ENCODE measurements at regions not wholly inside any gene's neighbourhood (a gene's known extent, or its start where the extent isn't known, plus 50 kb on each side); places are given as distances from the start of the nearest gene placed in this dataset.

DNA sequence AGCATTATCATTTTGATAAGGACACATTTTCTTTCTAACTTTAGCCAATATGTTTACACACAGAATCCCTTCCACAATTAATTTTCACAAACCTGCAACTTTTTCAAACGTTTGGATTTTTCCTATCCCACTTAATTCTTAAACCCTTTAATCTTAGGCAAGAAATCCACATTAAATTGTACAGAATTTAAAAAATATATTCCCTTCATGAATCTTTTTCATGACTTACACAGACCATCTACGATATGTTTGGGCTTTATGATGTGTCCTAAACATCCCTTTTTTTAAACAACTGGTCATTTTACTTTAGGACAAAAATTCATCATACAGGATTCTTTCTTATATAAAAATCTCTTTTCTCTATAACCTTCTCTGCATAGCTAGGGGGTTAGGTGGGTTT lies 241.5 kb upstream of the CNTNAP4 start:
- Histone ChIP-seq H3K27me3 (replicated peaks) (no peaks in the 10 kb centered on the region), H3K27ac (no peak overlapping the region), H3K36me3 (replicated peaks) (no peaks in the 10 kb centered on the region), H3K4me3 (ENCODE audit: low read depth, low read length) (no peak overlapping the region)
- TF ChIP-seq, protein P1, sequence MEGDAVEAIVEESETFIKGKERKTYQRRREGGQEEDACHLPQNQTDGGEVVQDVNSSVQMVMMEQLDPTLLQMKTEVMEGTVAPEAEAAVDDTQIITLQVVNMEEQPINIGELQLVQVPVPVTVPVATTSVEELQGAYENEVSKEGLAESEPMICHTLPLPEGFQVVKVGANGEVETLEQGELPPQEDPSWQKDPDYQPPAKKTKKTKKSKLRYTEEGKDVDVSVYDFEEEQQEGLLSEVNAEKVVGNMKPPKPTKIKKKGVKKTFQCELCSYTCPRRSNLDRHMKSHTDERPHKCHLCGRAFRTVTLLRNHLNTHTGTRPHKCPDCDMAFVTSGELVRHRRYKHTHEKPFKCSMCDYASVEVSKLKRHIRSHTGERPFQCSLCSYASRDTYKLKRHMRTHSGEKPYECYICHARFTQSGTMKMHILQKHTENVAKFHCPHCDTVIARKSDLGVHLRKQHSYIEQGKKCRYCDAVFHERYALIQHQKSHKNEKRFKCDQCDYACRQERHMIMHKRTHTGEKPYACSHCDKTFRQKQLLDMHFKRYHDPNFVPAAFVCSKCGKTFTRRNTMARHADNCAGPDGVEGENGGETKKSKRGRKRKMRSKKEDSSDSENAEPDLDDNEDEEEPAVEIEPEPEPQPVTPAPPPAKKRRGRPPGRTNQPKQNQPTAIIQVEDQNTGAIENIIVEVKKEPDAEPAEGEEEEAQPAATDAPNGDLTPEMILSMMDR (IDR thresholded peaks at IDR 0.05; ENCODE audit: low read depth, low read length, missing control alignments), result no peak
- DNase-seq, result no peak
- in situ Hi-C loops (cut with HindIII; ENCODE audit: low pct_ligation_motif_present, low sequenced_read_pairs), result no loop called here

DNA sequence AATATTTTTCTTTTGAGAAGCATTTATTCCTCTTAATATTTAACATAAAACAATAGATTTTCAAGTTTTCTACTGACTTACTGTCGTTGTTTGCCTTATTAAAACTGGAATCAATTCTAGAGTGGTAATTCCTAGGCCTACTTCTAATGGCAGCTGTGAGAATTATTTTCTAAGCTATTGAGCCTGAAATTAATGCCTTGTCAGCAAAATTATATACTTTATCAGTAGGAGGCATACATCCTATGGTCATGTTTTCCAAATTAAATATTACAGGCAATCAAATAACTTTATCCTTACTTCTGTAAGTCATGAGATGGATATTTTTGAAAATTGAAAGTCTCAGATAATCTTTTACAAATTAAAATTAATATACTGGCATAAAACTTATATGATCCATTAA lies 239.1 kb upstream of the CNTNAP4 start:
- no peak for DNase-seq
- Histone ChIP-seq H3K27me3 (replicated peaks) (no peaks in the 10 kb centered on the region), H3K4me3 (ENCODE audit: low read depth, low read length) (no peak overlapping the region), H3K27ac (no peak overlapping the region), H3K36me3 (replicated peaks) (no peaks in the 10 kb centered on the region)
- TF ChIP-seq, protein P1 (IDR thresholded peaks at IDR 0.05; ENCODE audit: low read depth, low read length, missing control alignments), result no peak
- in situ Hi-C loops (cut with HindIII; ENCODE audit: low pct_ligation_motif_present, low sequenced_read_pairs), result no loop called here

DNA sequence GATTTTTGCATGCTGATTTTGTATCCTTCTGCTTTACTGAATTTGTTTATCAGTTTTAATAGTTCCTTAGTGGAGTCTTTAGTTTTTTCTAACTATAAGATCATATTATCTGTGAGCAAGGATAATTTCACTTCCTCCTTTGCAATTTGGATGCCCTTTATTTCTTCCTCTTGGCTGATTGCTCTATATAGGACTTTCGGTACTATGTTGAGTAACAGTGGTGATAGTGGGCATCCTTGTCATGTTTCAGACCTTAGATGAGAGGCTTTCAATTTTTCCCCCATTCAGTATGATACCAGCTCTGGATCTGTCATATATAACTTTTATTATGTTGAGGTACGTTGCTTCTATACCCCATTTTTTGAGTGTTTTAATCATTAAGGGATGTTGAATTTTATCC lies 224.5 kb upstream of the CNTNAP4 start:
- in situ Hi-C loops (cut with HindIII; ENCODE audit: low pct_ligation_motif_present, low sequenced_read_pairs), result no loop called here
- DNase-seq, result no peak
- no peak overlapping the region for H3K27ac ChIP-seq
- no peaks in the 10 kb centered on the region for H3K36me3 ChIP-seq (replicated peaks)
- TF ChIP-seq, protein P1 (IDR thresholded peaks at IDR 0.05; ENCODE audit: low read depth, low read length, missing control alignments), result no peak
- H3K27me3 ChIP-seq (replicated peaks), result no peaks in the 10 kb centered on the region
- no peak overlapping the region for H3K4me3 ChIP-seq (ENCODE audit: low read depth, low read length)

DNA sequence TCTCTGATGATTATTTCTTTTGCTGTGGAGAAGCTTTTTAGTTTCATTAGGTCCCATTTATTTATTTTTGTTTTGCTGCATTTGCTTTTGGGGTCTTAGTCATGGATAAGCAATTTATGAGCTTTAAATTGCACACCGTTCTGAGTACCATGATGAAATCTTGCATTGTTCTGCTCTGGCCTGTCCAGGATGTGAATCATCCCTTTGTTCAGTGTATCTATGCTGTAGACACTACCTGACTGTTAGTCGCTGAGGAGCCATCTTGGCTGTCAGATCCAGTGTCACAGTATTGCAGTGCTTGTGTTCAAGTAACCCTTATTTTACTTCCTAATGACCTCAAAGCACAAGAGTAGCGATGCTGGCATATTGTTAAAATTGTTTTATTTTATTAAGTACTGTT lies 218.0 kb upstream of the CNTNAP4 start:
- no peaks in the 10 kb centered on the region for H3K27me3 ChIP-seq (replicated peaks)
- in situ Hi-C loops (cut with HindIII; ENCODE audit: low pct_ligation_motif_present, low sequenced_read_pairs), result no loop called here
- no peak overlapping the region for H3K4me3 ChIP-seq (ENCODE audit: low read depth, low read length)
- no peak overlapping the region for H3K27ac ChIP-seq
- TF ChIP-seq, protein P1 (IDR thresholded peaks at IDR 0.05; ENCODE audit: low read depth, low read length, missing control alignments), result no peak
- H3K36me3 ChIP-seq (replicated peaks), result no peaks in the 10 kb centered on the region
- no peak for DNase-seq

DNA sequence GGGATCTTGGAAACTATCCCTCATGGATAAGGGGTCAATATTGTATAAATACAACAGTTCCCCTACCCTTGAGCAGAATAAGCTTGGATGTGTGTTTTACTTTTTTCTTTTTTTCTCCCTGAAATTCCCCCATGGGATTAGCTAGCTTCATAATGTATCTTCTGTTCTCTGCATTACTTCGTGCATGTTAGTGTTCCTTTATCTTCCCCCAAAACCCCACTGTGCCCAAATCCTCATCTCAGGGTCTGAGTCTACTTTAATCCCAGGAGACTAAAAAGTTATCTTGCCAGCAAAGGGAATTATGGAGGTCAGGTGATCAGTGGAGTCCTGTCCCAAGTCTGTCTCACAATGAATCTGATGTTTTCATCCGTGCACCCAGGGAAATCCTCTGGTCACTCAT lies 217.5 kb upstream of the CNTNAP4 start:
- H3K27ac ChIP-seq, result no peak overlapping the region
- DNase-seq, result no peak
- H3K27me3 ChIP-seq (replicated peaks), result no peaks in the 10 kb centered on the region

DNA sequence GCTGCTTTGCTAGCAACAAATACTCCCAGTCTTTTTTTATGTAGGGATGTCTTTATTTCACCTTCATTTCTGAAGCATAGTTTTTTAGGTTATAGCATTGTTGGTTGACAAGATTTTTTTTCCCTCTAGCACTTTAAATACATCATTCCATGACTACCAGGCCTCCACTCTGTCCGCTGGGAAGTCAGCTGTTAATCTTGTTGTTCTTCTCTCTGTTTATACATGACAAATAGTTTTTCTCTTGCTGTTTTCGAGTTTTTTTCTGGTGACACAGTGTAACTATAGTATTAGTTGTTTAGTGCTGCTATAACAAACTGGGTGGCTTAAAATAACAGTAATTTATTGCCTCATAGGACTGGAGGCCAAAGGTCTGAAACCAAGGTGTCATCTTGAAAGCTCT lies 205.5 kb upstream of the CNTNAP4 start:
- TF ChIP-seq, protein P1 (IDR thresholded peaks at IDR 0.05; ENCODE audit: low read depth, low read length, missing control alignments), result no peak
- no peak overlapping the region for H3K27ac ChIP-seq
- DNase-seq, result no peak
- no peak overlapping the region for H3K4me3 ChIP-seq (ENCODE audit: low read depth, low read length)
- in situ Hi-C loops (cut with HindIII; ENCODE audit: low pct_ligation_motif_present, low sequenced_read_pairs), result no loop called here
- no peaks in the 10 kb centered on the region for H3K36me3 ChIP-seq (replicated peaks)
- H3K27me3 ChIP-seq (replicated peaks), result no peaks in the 10 kb centered on the region

More for the DNA sequence above, 217.5 kb upstream of the CNTNAP4 start:
- TF ChIP-seq, protein P1 (IDR thresholded peaks at IDR 0.05; ENCODE audit: low read depth, low read length, missing control alignments), result no peak
- no peaks in the 10 kb centered on the region for H3K36me3 ChIP-seq (replicated peaks)
- H3K4me3 ChIP-seq (ENCODE audit: low read depth, low read length), result no peak overlapping the region
- in situ Hi-C loops (cut with HindIII; ENCODE audit: low pct_ligation_motif_present, low sequenced_read_pairs), result no loop called here

Data from brain microvascular endothelial cell (primary cell).